Psoas muscle (tissue), 7 donors: ENCODE measurements at regions not wholly inside any gene's neighbourhood (a gene's known extent, or its start where the extent isn't known, plus 50 kb on each side); places are given as distances from the start of the nearest gene placed in this dataset.

Experiments used
- ATAC-seq, 4 donors: fragments of 200-7000 bp; cut with Tn5 transposase; one replicate each; pipeline ENCODE4 v1.9.1; 2020; ENCODE audit warnings: moderate library complexity in 3 of 4, mild to moderate bottlenecking in 2 of 4
- DNase-seq, 2 donors: peaks; one replicate each; pipeline ENCODE4 v3.0.0-alpha.2; 2020
- H3K27ac ChIP-seq: fragments of 200-600 bp; one replicate; pipeline ENCODE4 v1.8.0; 2022
- H3K27me3 ChIP-seq, 3 donors: fragments of 200-600 bp in 1 of 3; one replicate each; pipeline versions ENCODE4 v1.6.1 to v1.8.0; 2013 to 2022; ENCODE audit warnings: low read length in 2 of 3, mild to moderate bottlenecking in 2 of 3, moderate library complexity in 1 of 3; ENCODE audit not compliant: insufficient read depth in 3 of 3
- H3K36me3 ChIP-seq, 2 donors: fragments of 200-600 bp in 1 of 2; one replicate each; pipeline versions ENCODE4 v1.6.1 to v1.8.0; 2013 to 2022; ENCODE audit warnings: low read depth in 1 of 2, mild to moderate bottlenecking in 1 of 2, moderate library complexity in 1 of 2; ENCODE audit not compliant: insufficient read depth in 1 of 2
- H3K4me1 ChIP-seq: fragments of 200-600 bp; one replicate; pipeline ENCODE4 v1.8.0; 2022
- H3K4me3 ChIP-seq: fragments of 200-600 bp; one replicate; pipeline ENCODE4 v1.8.0; 2022; ENCODE audit warnings: mild to moderate bottlenecking
- H3K9me3 ChIP-seq: fragments of 200-600 bp; one replicate; pipeline ENCODE4 v1.8.0; 2022
- CTCF ChIP-seq: fragments of 200-600 bp; IDR thresholded peaks from one replicate; pipeline ENCODE4 v1.8.0; 2022; ENCODE audit warnings: antibody characterized with exemption
- WGBS, 3 donors: extraction: QIAGEN DNeasy Blood & Tissue Kit; methylation state at CpG; one replicate each; pipeline versions ENCODE4 v1.1.6 to v1.1.7; 2013; 5-methylcytosine and 5-hydroxymethylcytosine counted together
- intact Hi-C, 2 donors: fragments of 100-400 bp; cut with DNase I; formaldehyde crosslinking; loops; one replicate each; pipeline versions ENCODE4 v1.11.0 to v1.14.2; 2022
- donor health status: healthy with polysubstance abuse.
- donor health status: DM: no; HTN: no; CAD: no; lungs with moderate emphysema.
- donor health status: Bipolar disorder and iron deficiency.
- donor health status: healthy.
- donor health status: DM: yes; HTN: yes; CAD: no.
- donor health status: DM: no; HTN: no; CAD: no.
- donor health status: DM: yes; HTN: yes; CAD: no.

GRCh38 chr5:61596265-61596664 is 264.2 kb downstream of the ZSWIM6 start:
- no peak for TF ChIP-seq CTCF
- intact Hi-C loops = no loop called here
- Histone ChIP-seq H3K9me3 (no peaks in the 10 kb centered on the region), H3K4me3 (no peak overlapping the region), H3K27me3 (no peaks in the 10 kb centered on the region), H3K27ac (no peak overlapping the region), H3K36me3 (no peaks in the 10 kb centered on the region), H3K4me1 (no peaks in the 10 kb centered on the region)
- no peak for DNase-seq
- no peak for ATAC-seq
- 83 to 93% (median 87%) methylated on average over 1 of the region's 1 CpG for WGBS, 3 donors

- ATAC-seq = no peak
- H3K27ac ChIP-seq = no peak overlapping the region
- no peaks in the 10 kb centered on the region for H3K27me3 ChIP-seq
- H3K36me3 ChIP-seq = no peaks in the 10 kb centered on the region
- no peaks in the 10 kb centered on the region for H3K4me1 ChIP-seq
- no peaks in the 10 kb centered on the region for H3K9me3 ChIP-seq
- TF ChIP-seq CTCF = no peak
- no peak overlapping the region for H3K4me3 ChIP-seq
- intact Hi-C loops = no loop called here
- DNase-seq = no peak
Observed at GRCh38 chr5:61597684-61598083, 265.6 kb downstream of the ZSWIM6 start.

GRCh38 chr5:61598126-61598525 is 266.1 kb downstream of the ZSWIM6 start:
- WGBS, 3 donors = 65 to 69% (median 67%) methylated on average over 3 of the region's 3 CpGs
- ATAC-seq (no peak), DNase-seq (no peak)
- no peaks in the 10 kb centered on the region for H3K9me3 ChIP-seq
- no peak overlapping the region for H3K4me3 ChIP-seq
- intact Hi-C loops = no loop called here
- no peaks in the 10 kb centered on the region for H3K4me1 ChIP-seq
- H3K27ac ChIP-seq = no peak overlapping the region
- no peaks in the 10 kb centered on the region for H3K27me3 ChIP-seq
- no peaks in the 10 kb centered on the region for H3K36me3 ChIP-seq
- TF ChIP-seq CTCF = no peak

- Histone ChIP-seq H3K4me3 (no peak overlapping the region), H3K27ac (no peak overlapping the region), H3K27me3 (no peaks in the 10 kb centered on the region), H3K4me1 (no peaks in the 10 kb centered on the region), H3K9me3 (no peaks in the 10 kb centered on the region), H3K36me3 (no peaks in the 10 kb centered on the region)
- intact Hi-C loops = no loop called here
- no peak for ATAC-seq
- TF ChIP-seq CTCF = no peak
- DNase-seq = peak in 1 of 2 donors; percentile 58
- WGBS, 3 donors = 43 to 50% (median 46%) methylated on average over 5 of the region's 5 CpGs
Observed at GRCh38 chr5:61599370-61600122, 267.5 kb downstream of the ZSWIM6 start.

- no peaks in the 10 kb centered on the region for H3K27me3 ChIP-seq
- no peak overlapping the region for H3K27ac ChIP-seq
- no peaks in the 10 kb centered on the region for H3K9me3 ChIP-seq
- intact Hi-C loops = no loop called here
- DNase-seq (no peak), ATAC-seq (no peak)
- H3K4me3 ChIP-seq = no peak overlapping the region
- TF ChIP-seq CTCF = no peak
- no peaks in the 10 kb centered on the region for H3K4me1 ChIP-seq
- no peaks in the 10 kb centered on the region for H3K36me3 ChIP-seq
Observed at GRCh38 chr5:61600123-61600444, 268.0 kb downstream of the ZSWIM6 start.
